DOHH2 (cell line): ENCODE measurements at regions not wholly inside any gene's neighbourhood (a gene's known extent, or its start where the extent isn't known, plus 50 kb on each side); places are given as distances from the start of the nearest gene placed in this dataset.

Experiments
- H3F3A ChIP-seq: fragments of 200-600 bp; sonication (generic), shearing (Covaris generic); 2 replicates; pipeline ENCODE4 v1.6.0; 2016; ENCODE audit warnings: antibody characterized with exemption, mild to moderate bottlenecking; ENCODE audit not compliant: control insufficient read depth, insufficient read depth
- H3K27ac ChIP-seq: fragments of 200-600 bp; sonication (generic); 2 replicates; pipeline ENCODE4 v1.5.1; 2014; ENCODE audit warnings: low read depth, mild to moderate bottlenecking, low read length, moderate library complexity
- H3K27me3 ChIP-seq: fragments of 200-600 bp; sonication (generic); 2 replicates; pipeline ENCODE4 v1.6.1; 2014; ENCODE audit warnings: mild to moderate bottlenecking, low read length, mixed read lengths; ENCODE audit not compliant: control insufficient read depth
- H3K36me3 ChIP-seq: fragments of 200-600 bp; sonication (generic); 2 replicates; pipeline ENCODE4 v1.6.1; 2014; ENCODE audit warnings: mild to moderate bottlenecking, low read length, moderate library complexity, mixed read lengths; ENCODE audit not compliant: control insufficient read depth
- H3K4me1 ChIP-seq: fragments of 200-600 bp; sonication (generic); 2 replicates; pipeline ENCODE4 v1.6.1; 2014; ENCODE audit warnings: mild to moderate bottlenecking, low read length, mixed read lengths; ENCODE audit not compliant: control insufficient read depth
- H3K4me2 ChIP-seq: fragments of 200-600 bp; sonication (generic); 2 replicates; pipeline ENCODE4 v1.6.0; 2014; ENCODE audit warnings: mild to moderate bottlenecking, low read length, moderate library complexity
- H3K4me3 ChIP-seq: fragments of 200-600 bp; sonication (generic); 2 replicates; pipeline ENCODE4 v1.5.1; 2014; ENCODE audit warnings: mild to moderate bottlenecking, low read length, mixed read lengths
- H3K79me2 ChIP-seq: fragments of 200-600 bp; sonication (generic); 2 replicates; pipeline ENCODE4 v1.6.1; 2014; ENCODE audit warnings: mild to moderate bottlenecking, low read length, mixed read lengths; ENCODE audit not compliant: control insufficient read depth
- H3K9me2 ChIP-seq: fragments of 200-600 bp; sonication (generic); replicated peaks from 2 replicates; pipeline ENCODE4 v1.6.1; 2014; ENCODE audit warnings: mild to moderate bottlenecking, low read length, mixed read lengths; ENCODE audit not compliant: control insufficient read depth
- H3K9me3 ChIP-seq: fragments of 200-600 bp; sonication (generic); 2 replicates; pipeline ENCODE4 v1.6.1; 2014; ENCODE audit warnings: antibody characterized with exemption, low read length, mixed read lengths; ENCODE audit not compliant: control insufficient read depth, insufficient read depth
- H4K20me1 ChIP-seq: fragments of 200-600 bp; sonication (generic); 2 replicates; pipeline ENCODE4 v1.6.0; 2014; ENCODE audit warnings: low read depth, mild to moderate bottlenecking, antibody characterized with exemption, low read length, moderate library complexity; ENCODE audit not compliant: control insufficient read depth, insufficient read depth
- CTCF ChIP-seq: fragments of 200-600 bp; sonication (generic); IDR thresholded peaks from one replicate; pipeline ENCODE4 v1.5.1; 2014; ENCODE audit warnings: antibody characterized with exemption, mild to moderate bottlenecking, low read depth, low read length; ENCODE audit not compliant: poor library complexity, severe bottlenecking
- EZH2phosphoT487 ChIP-seq: fragments of 200-600 bp; sonication (generic); IDR thresholded peaks from 2 replicates; pipeline ENCODE4 v1.6.1; 2017; ENCODE audit warnings: borderline replicate concordance, mild to moderate bottlenecking, antibody characterized with exemption, low read length, moderate library complexity, mixed read lengths

DNA sequence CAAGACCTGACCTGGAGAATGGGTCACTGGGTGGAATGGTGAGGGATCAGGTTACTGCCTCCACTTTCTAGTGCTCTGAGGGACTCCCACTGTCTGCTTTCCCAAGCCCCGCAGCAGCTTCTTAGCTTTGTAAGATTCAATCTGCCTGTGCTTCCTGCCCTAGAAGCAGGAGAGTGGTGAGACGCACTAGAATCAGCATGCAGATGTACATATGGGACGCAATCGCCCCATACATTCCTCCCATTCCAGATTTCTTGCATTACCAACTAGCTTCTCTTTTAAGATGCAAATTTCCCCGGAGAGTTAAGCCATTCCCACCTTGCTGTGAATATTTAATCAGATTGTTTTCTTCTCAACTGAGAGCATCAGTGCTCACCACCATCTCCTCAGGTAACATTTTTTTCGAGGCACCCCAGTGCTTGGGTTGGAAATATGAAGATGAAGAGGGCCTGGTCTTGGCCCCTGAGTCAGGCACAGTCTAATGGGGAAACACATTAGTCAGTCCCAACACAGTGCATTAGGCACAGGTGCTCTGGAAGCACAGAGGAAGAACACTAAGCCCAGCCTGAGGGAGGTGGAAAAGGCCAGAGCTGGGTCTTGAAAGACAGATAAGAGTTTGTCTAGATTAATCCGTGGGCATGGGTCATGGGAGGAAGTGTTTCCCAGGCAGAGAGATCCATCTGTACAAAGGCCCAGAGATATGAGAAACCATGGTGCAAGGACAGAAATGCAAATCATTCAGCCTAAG, 66.7 kb upstream of the PRPS1 start:
- Histone ChIP-seq H3K9me2 (no peaks in the 10 kb centered on the region), H3K4me3 (no peak overlapping the region), H3K4me1 (no peaks in the 10 kb centered on the region), H3K36me3 (no peaks in the 10 kb centered on the region), H3K4me2 (no peak overlapping the region), H3K79me2 (no peaks in the 10 kb centered on the region), H3K9me3 (no peaks in the 10 kb centered on the region), H3K27ac (no peak overlapping the region), H3F3A (no peaks in the 10 kb centered on the region), H4K20me1 (no peaks in the 10 kb centered on the region), H3K27me3 (no peaks in the 10 kb centered on the region)
- TF ChIP-seq CTCF (no peak), EZH2phosphoT487 (no peak)

DNA sequence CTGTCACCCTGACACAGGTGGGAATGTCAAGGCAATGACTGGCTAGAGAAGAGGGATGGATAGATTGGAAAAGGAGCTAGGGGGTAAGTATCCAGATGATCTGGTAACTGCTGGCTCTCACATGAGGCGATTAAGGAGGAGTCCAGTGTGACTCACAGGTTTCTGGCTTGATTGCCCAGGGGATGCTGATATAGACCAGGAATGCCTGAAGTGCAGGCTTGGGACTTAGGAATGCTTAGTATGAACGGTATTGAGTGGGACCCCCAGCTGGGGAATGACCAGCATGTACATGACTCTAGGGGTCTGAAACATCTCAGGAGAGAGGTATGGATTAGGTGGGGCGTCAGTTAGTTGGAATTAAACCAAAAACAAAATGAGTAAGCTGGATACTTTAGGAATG, 65.8 kb upstream of the PRPS1 start:
- Histone ChIP-seq H3K4me1 (no peaks in the 10 kb centered on the region), H3K79me2 (no peaks in the 10 kb centered on the region), H3K27me3 (no peaks in the 10 kb centered on the region), H3K27ac (no peak overlapping the region), H4K20me1 (no peaks in the 10 kb centered on the region), H3K4me2 (no peak overlapping the region), H3K4me3 (no peak overlapping the region), H3K9me3 (no peaks in the 10 kb centered on the region), H3K36me3 (no peaks in the 10 kb centered on the region), H3F3A (no peaks in the 10 kb centered on the region), H3K9me2 (no peaks in the 10 kb centered on the region)
- TF ChIP-seq CTCF, result no peak
- TF ChIP-seq EZH2phosphoT487, result no peak

DNA sequence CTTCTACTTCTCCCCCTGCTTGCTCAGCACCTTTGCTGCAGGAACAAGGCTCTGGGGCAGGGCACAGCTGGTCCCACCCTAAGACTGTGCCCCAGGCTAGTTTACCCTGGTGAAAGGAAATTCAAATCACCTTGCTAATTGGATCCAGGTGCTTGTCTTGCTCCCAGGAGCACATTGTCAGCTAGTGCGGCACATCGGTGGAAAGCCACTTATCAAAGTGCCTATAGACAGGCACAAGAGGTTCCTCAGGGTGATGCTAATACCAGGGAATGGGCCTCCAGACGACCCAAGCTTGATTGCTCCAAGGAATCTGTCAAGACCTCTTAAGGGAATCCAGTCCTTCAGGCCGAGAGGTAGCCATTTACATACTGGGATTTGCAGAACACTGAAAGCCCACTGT, 64.5 kb upstream of the PRPS1 start:
- Histone ChIP-seq H3K36me3 (no peaks in the 10 kb centered on the region), H3K9me2 (no peaks in the 10 kb centered on the region), H3K79me2 (no peaks in the 10 kb centered on the region), H3K4me1 (no peaks in the 10 kb centered on the region), H3K4me3 (no peak overlapping the region), H3K4me2 (no peak overlapping the region), H3F3A (no peaks in the 10 kb centered on the region), H3K27ac (no peak overlapping the region), H3K9me3 (no peaks in the 10 kb centered on the region), H4K20me1 (no peaks in the 10 kb centered on the region), H3K27me3 (no peaks in the 10 kb centered on the region)
- TF ChIP-seq CTCF, result no peak
